Kidney tubule cell (primary cell): ENCODE measurements at regions not wholly inside any gene's neighbourhood (a gene's known extent, or its start where the extent isn't known, plus 50 kb on each side); places are given as distances from the start of the nearest gene placed in this dataset.
"Not testable (repeated sequence)": the region's sequence is repeated elsewhere in the genome, so short reads cannot be mapped to it uniquely, and the experiment has no call there.

Experiments used
- DNase-seq: peaks from one replicate; pipeline ENCODE4 v3.0.0-alpha.2; 2018; ENCODE audit warnings: low spot score

DNA sequence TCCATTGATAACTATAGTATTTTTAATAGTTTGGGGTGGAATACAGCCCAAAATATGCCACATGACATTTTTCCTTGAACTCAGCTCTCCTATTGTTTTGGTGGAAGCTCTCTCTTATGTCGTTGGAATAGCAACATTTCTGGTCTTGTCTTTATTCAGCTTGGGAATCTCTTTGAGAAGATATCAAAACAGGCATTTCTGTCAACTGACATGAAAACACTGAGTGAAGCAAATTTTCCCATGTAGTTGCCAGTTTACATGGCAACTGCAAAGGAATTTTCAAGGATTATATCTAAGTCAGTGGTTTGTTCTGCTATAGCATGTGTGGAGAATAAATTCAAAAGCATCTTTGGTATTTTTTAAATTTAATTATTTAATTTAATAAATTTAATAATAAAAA lies 863.5 kb upstream of the CDH8 start:
- DNase-seq: no peak

DNA sequence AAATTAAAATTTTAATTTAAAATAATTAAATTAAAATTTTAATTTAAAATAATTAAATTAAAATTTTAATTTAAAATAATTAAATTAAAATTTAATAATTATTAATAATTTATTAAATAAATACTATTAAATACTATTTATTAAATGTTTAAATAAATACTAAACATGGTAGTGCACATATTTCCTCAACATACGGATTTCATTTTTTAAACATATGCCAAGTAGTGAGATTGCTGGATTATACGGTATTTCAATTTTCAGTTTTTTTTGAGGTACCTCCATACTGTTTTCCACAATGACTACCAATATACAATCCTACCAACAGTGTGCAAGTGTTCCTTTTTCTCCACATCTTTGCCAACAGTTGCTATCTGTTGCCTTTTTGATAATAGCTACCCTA lies 852.9 kb upstream of the CDH8 start:
- no peak for DNase-seq

GRCh38 chr16:62883509-62883908 lies 847.3 kb upstream of the CDH8 start:
- DNase-seq: no peak

DNA sequence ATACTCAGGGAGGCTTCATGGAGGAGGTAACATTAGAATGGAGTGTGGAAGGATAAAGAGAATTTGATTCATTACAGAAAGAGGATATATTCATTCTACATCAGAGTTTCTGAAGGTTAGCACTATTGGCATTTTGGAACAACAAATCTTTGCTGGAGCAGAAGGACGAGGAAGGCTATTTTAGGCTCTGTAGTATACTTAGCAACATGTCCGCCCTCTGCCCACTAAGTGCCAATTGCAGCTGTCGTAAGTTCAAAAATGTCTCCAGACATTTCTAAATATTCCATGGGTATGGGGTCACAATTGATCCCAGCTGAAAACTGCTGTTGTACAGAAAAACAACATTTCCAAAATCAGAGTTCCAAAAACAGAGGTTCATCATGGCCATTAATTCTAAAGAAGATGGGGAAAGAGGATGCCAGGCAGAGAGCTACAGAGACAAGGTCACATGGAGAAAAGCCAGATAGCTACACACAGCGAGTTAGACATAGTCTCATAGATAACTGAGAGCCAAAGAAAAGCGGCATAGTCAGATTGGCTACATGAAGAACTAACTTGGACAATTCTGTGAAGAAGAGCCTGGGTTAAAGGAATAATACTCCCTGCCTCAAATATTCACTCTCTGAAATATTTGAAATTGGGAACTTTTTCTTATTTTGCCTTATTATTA lies 846.4 kb upstream of the CDH8 start:
- no peak for DNase-seq

GRCh38 chr16:62876133-62876532 lies 839.9 kb upstream of the CDH8 start:
- DNase-seq: no peak

DNA sequence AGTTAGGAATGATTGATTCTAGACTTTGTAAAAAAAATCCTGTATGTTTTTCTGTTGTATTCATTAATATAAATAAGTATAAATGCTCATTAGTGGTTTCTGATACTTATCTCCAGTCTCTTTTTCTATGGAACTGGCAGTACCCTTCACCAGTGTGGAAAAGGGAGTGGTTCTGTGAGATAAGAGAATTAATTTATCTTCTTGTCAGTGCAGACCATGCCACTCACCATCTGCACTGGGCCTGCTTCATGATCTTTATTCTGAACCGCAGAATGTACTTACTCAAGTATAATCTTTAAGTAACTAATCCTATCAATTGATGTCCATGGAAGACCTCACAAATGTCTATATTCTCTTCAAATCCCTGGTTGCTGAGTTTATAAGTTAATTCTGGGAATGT lies 836.1 kb upstream of the CDH8 start:
- DNase-seq: no peak

DNA sequence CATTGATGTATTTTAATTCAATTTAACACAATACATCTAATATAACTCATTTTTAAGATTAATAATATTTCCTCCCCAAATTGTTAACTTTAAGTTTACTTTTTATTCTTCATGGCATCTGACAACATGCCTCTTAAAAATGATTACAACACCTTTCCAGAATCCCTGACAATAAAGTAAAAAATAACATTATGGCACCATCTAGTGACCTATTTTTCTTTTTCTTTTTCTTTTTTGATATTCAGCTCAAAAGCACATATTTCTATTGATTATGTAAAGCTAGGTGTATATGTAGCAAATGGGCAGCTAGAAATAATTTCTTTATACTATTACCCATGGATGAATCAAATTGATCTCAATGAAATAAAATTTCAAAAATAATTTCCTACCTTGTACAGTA lies 834.3 kb upstream of the CDH8 start:
- no peak for DNase-seq

DNA sequence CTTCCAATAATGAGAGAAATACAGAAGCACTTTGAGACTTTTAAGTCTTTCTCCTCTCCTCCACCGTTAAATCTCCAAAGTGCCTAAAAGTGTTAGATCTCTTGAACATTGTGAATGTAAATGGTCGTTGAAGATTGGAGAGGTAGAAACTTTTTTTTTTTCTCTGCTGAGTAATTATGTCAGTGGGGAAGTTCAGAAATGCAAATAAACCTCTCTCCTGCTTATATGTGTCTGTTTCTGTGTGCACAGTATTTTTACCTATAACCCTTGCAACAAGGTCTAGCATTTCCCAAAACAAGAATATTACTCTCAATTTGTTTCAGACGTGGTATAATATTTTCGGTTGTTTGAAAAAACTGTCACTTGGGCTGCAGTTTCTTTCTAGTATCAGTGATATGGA lies 833.6 kb upstream of the CDH8 start:
- DNase-seq: no peak

- no peak for DNase-seq
Observed at GRCh38 chr16:62863139-62863538, 826.9 kb upstream of the CDH8 start.

GRCh38 chr16:62853887-62854286 lies 817.6 kb upstream of the CDH8 start:
- no peak for DNase-seq

DNA sequence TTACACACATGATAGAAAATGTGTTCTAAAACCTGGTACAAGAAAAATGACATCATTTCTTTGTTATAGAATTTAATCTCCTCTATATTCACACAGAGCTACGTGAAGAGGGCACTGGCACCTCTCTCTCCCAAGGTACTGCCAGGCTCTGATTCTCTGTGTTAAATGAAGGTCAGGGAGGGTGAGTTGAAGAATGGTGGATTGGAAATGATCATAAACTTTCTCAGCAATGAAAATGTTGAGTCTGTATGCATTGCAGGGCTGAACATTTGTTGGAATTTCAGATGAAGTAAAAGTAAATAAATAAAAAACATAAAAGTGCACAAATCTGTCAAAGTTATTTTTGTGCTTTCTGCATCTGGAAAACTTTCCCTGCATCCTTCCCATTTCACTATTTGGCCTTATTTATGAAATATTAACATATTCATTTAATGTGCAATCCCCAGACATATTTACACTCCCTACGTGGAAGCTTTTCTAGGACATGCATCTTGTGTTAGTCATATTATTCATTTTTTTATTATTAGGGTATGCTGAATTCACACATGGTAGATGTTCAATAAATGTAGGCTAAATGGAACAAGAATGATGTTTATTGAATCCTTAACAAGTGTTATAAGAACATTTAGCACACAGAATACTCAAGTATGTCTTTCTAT lies 810.3 kb upstream of the CDH8 start:
- no peak for DNase-seq

- no peak for DNase-seq
Observed at GRCh38 chr16:62832214-62832613, 796.0 kb upstream of the CDH8 start.

- DNase-seq: no peak
Observed at GRCh38 chr16:62831235-62831850, 795.1 kb upstream of the CDH8 start.

DNA sequence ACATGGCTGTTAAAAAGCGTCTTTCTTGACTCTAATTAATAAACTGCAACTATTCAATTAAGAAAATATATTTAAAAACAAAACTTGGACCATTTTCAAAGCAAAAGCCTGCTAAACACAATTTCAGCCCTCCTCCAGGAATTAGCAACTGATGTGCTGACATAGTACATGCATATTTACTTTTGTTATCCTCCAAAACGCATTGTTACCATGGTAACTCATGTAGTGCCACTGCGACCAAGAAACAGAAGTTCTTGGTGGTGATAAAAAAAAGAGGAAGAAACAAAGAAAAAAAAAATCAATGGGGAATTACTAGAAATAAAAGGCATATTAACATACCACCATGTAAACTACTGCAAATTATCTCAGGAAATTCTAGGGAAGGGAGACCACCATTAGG lies 793.4 kb upstream of the CDH8 start:
- no peak for DNase-seq

GRCh38 chr16:62829084-62829483 lies 792.8 kb upstream of the CDH8 start:
- no peak for DNase-seq

GRCh38 chr16:62821824-62822223 lies 785.6 kb upstream of the CDH8 start:
- no peak for DNase-seq

DNA sequence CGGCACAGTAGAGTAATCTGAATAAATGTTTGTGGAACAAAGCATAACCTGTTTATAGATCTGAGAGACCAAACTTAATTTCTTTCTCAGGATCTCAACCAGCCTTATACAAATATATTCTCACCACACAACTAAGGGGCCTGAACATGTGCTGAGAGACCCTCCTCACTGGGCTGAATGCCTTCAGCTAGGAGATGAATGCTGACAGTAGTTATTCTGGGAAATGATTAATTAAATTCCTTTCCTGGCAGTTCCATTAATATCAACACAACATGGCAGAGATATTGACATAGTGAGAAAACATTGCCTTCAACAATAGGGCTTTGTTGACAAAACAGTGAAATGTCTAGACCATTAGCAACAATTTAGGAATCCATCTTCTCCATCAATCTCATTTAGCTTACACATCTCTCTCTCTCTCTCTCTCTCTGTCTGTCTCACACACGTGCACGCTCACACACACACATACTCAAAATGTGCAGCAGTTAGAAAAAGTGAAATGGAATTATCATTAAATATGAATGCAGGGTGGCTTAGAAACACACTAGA lies 780.8 kb upstream of the CDH8 start:
- DNase-seq: no peak

GRCh38 chr16:62814891-62815290 lies 778.7 kb upstream of the CDH8 start:
- DNase-seq: no peak

GRCh38 chr16:62805221-62805857 lies 769.1 kb upstream of the CDH8 start:
- DNase-seq: no peak

GRCh38 chr16:62794724-62795123 lies 758.5 kb upstream of the CDH8 start:
- no peak for DNase-seq

GRCh38 chr16:62780081-62780480 lies 743.8 kb upstream of the CDH8 start:
- DNase-seq: not testable (repeated sequence)

- no peak for DNase-seq
Observed at GRCh38 chr16:62764572-62764971, 728.3 kb upstream of the CDH8 start.

GRCh38 chr16:62760398-62760797 lies 724.2 kb upstream of the CDH8 start:
- no peak for DNase-seq
